IPS-18a (cell line): ENCODE measurements at regions not wholly inside any gene's neighbourhood (a gene's known extent, or its start where the extent isn't known, plus 50 kb on each side); places are given as distances from the start of the nearest gene placed in this dataset.
"Not testable (repeated sequence)": the region's sequence is repeated elsewhere in the genome, so short reads cannot be mapped to it uniquely, and the experiment has no call there.

Experiments
- H3K27ac ChIP-seq: one replicate; pipeline ENCODE4 v1.5.1; 2013; ENCODE audit warnings: low read length
- H3K27me3 ChIP-seq: one replicate; pipeline ENCODE4 v1.6.1; 2013; ENCODE audit warnings: mild to moderate bottlenecking, low read length; ENCODE audit not compliant: control insufficient read depth, insufficient read depth
- H3K36me3 ChIP-seq: one replicate; pipeline ENCODE4 v1.6.1; 2013; ENCODE audit warnings: low read depth, low read length; ENCODE audit not compliant: control insufficient read depth
- H3K4me1 ChIP-seq: one replicate; pipeline ENCODE4 v1.6.1; 2013; ENCODE audit warnings: low read depth, low read length; ENCODE audit not compliant: control insufficient read depth
- H3K4me3 ChIP-seq: one replicate; pipeline ENCODE4 v1.5.1; 2013; ENCODE audit warnings: low read length
- H3K9ac ChIP-seq: one replicate; pipeline ENCODE4 v1.6.1; 2013; ENCODE audit warnings: mild to moderate bottlenecking, low read length, moderate library complexity
- H3K9me3 ChIP-seq: one replicate; pipeline ENCODE4 v1.6.1; 2013; ENCODE audit warnings: low read depth, low read length; ENCODE audit not compliant: control insufficient read depth

DNA sequence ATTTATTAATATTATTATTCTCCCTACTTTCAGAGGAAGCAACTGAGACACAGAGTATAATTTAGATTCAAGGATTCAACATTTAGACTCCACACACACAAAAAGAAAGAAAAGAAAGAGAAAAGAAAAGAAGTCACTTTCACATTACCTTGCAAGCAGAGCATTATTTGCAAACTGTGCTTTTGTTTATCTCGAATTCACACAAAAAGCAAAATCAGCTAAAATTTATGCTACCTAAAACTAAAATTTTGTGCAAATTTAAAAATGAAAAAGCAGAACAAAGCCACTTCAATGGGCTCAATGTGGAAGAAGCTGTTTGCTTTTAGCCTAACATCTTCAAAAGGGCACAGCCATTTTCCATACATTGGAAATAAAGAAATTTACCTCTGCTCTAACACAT, 1282.7 kb upstream of the GYPC start:
- H3K27ac ChIP-seq = no peak overlapping the region
- H3K9me3 ChIP-seq = no peaks in the 10 kb centered on the region
- H3K4me3 ChIP-seq = no peak overlapping the region
- H3K4me1 ChIP-seq = no peaks in the 10 kb centered on the region
- no peaks in the 10 kb centered on the region for H3K36me3 ChIP-seq
- no peaks in the 10 kb centered on the region for H3K27me3 ChIP-seq
- no peak overlapping the region for H3K9ac ChIP-seq

DNA sequence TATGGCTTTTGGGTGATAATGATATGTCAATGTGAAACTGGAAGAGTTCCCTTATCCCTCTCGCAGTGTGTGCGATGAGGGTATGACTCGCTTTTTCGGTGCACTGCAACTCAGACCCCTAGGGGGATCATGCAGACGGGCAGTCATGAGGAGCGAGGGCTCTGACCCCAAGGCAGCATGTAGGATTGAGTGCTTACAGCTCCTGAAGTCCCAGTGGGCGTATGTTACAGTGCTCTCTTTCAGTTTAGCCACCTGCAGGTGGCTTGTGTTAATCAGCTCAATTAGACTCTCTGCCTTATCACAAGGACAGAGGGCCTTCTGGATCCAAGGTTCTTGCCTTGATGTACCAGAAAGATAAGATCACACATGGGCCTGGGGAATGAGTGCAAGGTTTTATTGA, 1269.9 kb upstream of the GYPC start:
- no peak overlapping the region for H3K4me3 ChIP-seq
- H3K27ac ChIP-seq = no peak overlapping the region
- no peaks in the 10 kb centered on the region for H3K27me3 ChIP-seq

DNA sequence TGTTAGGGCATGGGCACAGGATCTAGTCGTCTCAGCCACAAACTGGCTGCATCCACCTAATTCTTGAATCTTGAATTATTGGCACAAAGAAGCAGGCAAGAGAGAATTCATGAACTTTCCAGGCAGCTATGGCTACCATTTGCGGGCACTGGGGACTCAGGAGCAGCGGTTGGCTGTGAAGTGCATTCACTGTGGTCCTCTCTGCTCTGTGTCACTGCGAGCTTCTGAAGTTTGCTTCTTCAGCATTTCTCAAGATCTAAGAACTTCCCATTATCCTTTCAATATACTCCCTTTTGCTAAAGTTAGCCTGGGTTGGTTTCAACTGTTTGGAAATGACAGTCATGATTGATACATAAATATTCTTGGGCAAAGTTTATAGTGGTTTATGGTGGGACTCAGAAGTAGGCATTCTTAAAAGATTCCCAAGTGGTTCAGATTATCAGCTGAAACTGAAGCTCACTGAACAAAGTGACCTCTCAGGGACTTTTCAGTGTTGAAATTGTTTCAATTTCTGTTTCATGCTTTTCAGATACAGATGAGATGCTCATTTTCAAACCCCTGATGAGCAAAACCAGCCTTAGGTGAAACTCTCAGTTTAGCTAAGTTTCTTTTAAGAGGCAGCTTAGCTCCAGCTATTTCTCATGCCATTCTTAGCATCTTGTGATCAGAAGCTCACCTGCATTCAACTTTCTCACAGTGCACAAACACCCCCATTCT, 1258.3 kb upstream of the GYPC start:
- no peaks in the 10 kb centered on the region for H3K36me3 ChIP-seq
- no peak overlapping the region for H3K9ac ChIP-seq
- H3K4me3 ChIP-seq = no peak overlapping the region
- no peaks in the 10 kb centered on the region for H3K4me1 ChIP-seq
- H3K27ac ChIP-seq = no peak overlapping the region
- no peaks in the 10 kb centered on the region for H3K27me3 ChIP-seq
- H3K9me3 ChIP-seq = no peaks in the 10 kb centered on the region

More for the DNA sequence above, 1269.9 kb upstream of the GYPC start:
- Histone ChIP-seq H3K4me1 (no peaks in the 10 kb centered on the region), H3K9me3 (no peaks in the 10 kb centered on the region), H3K9ac (no peak overlapping the region), H3K36me3 (no peaks in the 10 kb centered on the region)

DNA sequence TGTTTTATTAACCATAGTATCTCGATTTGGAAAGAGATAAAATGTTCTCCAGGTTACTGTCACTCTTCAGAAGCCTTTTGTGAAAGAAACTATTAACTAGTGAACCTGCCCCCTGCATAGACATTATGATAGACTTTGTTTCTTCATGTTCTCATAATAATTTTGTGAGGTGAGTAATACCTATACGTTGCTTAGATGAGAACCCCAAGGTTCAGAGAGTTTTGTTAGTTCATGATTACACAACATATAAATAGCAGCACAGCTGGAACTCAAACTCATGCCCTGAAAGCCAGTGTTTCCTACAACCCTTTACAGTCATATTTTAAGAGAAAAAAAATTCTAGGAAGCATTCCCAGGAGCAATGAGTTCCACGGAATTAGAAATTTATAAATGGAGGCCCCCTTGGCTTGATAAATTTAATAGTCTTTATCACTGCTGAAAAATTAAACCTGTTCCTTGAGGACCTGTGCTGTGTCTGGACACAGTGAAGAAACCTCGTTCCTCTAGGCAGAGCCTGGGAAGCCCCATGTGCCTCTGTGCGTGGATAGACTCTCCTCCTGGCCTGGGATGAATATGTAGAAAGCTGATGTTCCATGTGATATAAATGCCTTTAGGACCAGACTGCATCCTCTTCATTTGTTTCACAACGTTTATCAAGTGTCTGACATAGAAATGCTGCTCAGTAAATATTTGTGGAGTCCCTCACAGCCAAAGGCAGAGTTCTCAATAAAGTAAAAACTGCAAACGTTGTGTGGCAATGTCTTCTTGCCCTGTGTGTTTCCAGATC, 1257.0 kb upstream of the GYPC start:
- Histone ChIP-seq H3K9ac (no peak overlapping the region), H3K27me3 (no peaks in the 10 kb centered on the region), H3K4me3 (no peak overlapping the region), H3K4me1 (no peaks in the 10 kb centered on the region), H3K36me3 (no peaks in the 10 kb centered on the region), H3K27ac (no peak overlapping the region), H3K9me3 (no peaks in the 10 kb centered on the region)

DNA sequence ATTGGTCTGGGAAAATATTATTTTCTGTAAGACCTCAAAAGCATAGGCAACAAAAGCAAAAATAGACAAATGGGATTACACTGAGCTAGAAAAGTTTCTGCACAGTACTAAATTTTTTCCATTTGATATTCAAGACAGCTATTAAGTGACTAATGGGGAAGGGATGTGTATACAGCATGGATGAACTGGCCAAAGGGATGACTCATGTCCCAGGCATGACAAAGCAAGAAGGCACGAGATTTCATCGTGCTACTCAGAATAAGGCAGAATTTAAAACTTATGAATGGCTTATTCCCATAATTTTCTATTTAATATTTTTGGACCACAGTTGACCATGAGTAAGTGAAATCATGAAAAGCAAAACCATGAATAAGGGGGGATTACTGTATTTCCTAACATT, 1250.1 kb upstream of the GYPC start:
- no peaks in the 10 kb centered on the region for H3K27me3 ChIP-seq
- H3K4me1 ChIP-seq = no peaks in the 10 kb centered on the region
- H3K27ac ChIP-seq = no peak overlapping the region
- H3K36me3 ChIP-seq = no peaks in the 10 kb centered on the region
- H3K9me3 ChIP-seq = no peaks in the 10 kb centered on the region
- no peak overlapping the region for H3K9ac ChIP-seq
- H3K4me3 ChIP-seq = no peak overlapping the region

DNA sequence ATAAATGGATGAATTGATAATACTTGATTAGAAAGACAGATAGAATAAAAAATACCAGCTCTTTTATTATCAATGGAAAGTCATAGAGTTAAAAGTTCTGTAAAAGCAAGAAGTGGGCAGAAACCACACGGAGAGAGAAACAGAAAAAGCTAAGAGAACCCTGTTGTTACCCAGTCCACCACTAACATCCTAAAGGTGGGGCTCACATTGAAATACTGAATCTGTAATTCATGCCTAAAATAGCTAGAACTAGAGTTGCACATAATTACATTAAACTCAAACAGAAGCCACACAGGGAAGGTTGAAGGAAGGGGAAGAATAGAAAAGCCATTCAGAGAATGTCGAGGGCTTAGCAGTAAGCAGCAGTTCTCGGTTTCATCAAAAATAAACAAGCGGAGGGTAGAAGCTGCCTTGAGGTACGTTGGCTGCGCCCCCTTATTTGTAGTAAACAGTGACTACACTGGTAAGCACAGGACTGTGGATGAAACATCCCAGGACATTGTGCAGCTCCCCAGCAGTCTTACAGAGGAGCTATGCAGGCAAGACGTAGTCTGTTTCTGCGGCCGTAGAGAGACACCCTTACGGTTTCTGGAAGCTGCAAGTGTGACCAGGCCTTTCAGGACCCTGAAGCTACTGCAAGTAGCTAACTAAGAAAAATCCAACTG, 1247.0 kb upstream of the GYPC start:
- no peaks in the 10 kb centered on the region for H3K4me1 ChIP-seq
- H3K27me3 ChIP-seq = no peaks in the 10 kb centered on the region
- H3K36me3 ChIP-seq = no peaks in the 10 kb centered on the region
- no peak overlapping the region for H3K27ac ChIP-seq
- no peak overlapping the region for H3K9ac ChIP-seq
- no peaks in the 10 kb centered on the region for H3K9me3 ChIP-seq
- no peak overlapping the region for H3K4me3 ChIP-seq

DNA sequence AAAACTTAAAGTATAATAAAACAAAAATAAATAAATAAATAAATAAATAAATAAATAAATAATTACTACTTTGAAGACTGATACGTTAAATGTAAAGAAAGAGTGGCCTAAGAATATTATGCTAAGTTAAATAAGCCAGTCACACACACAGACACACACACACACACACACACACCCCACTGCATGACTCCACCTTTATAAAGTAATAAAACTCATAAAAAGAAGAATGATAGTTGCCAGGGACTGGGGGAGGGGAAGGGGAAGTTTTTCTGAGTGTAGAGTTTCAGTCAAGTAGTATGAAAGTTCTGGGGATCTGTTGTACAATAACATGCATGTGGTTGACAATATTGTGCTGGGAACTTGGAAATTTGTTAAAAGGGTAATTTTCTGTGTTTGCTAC, 1237.5 kb upstream of the GYPC start:
- H3K27me3 ChIP-seq = no peaks in the 10 kb centered on the region
- no peak overlapping the region for H3K27ac ChIP-seq
- no peak overlapping the region for H3K9ac ChIP-seq
- H3K36me3 ChIP-seq = no peaks in the 10 kb centered on the region
- no peaks in the 10 kb centered on the region for H3K4me1 ChIP-seq
- H3K9me3 ChIP-seq = no peaks in the 10 kb centered on the region
- H3K4me3 ChIP-seq = no peak overlapping the region

DNA sequence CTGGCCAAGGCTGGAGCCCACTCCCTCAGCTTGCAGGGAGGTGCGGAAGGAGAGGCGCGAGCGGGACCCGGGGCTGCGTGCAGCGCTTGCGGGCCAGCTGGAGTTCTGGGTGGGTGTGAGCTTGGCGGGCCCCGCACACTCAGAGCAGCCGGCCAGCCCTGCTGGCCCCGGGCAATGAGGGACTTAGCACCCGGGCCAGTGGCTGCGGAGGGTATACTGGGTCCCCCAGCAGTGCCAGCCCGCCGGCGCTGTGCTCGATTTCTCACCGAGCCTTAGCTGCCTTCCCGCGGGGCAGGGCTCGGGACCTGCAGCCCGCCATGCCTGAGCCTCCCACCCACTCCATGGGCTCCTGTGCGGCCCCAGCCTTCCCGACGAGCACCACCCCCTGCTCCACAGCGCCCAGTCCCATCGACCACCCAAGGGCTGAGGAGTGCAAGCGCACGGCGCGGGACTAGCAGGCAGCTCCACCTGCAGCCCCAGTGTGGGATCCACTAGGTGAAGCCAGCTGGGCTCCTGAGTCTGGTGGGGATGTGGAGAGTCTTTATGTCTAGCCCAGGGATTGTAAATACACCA, 1233.7 kb upstream of the GYPC start:
- not testable (repeated sequence) for H3K4me3 ChIP-seq, H3K9me3 ChIP-seq, H3K36me3 ChIP-seq, H3K9ac ChIP-seq, H3K4me1 ChIP-seq, H3K27me3 ChIP-seq, H3K27ac ChIP-seq

DNA sequence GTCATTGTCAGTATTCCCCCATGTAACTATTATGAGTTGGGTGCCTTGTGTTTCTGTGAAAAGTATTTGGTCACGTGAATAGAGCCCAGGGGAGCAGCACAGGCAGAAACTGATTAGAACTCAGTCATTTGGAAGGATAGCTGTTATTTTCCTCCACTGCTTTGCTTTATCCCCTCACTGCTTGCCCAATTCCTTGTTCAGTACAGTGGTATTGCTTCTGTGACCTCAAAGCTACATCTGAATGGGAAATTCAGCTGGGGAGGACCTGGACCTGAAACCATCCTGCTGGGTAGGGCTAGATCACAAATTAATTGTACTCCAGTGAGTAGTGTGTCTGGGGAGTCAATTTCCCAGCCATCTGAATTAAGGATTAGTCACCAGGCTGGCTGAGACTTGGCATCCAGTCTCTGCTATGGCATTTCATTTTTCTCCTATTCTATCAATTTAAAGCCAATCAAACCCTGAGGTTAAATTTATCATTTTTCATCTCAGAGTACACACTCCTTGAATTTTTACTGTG, 1231.6 kb upstream of the GYPC start:
- no peaks in the 10 kb centered on the region for H3K27me3 ChIP-seq
- no peak overlapping the region for H3K27ac ChIP-seq
- no peak overlapping the region for H3K9ac ChIP-seq
- H3K9me3 ChIP-seq = no peaks in the 10 kb centered on the region
- no peaks in the 10 kb centered on the region for H3K36me3 ChIP-seq
- H3K4me1 ChIP-seq = no peaks in the 10 kb centered on the region
- no peak overlapping the region for H3K4me3 ChIP-seq

DNA sequence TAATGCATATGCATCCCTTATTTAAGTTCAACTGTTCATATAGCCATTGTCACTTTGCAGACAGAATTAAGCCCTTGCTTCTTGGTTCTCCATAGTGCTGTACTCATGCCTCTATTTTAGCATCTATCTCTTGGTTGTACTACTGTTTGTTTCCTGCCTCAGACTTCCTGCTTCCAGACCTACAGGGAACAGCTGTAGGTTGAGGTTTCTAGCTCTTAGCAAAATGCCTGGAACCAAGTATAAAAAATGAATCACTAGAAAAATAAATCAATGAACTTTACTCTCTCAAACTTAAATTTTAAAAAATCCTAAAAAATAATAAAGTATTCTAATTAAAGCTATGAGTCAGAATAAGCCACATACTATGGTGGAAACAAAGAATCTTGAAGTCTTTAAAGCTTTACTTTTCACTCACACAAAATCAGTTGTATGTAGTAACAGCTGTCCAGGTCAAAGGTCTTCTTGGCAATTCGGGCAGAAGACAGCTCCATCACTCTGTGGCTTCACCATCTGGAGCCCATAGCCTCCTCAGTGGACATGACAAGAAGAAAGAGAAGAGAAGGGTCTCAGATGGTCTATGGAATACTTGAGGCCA, 1228.1 kb upstream of the GYPC start:
- H3K9ac ChIP-seq = no peak overlapping the region
- no peak overlapping the region for H3K27ac ChIP-seq
- H3K4me1 ChIP-seq = no peaks in the 10 kb centered on the region
- H3K27me3 ChIP-seq = no peaks in the 10 kb centered on the region
- no peaks in the 10 kb centered on the region for H3K36me3 ChIP-seq
- no peaks in the 10 kb centered on the region for H3K9me3 ChIP-seq
- H3K4me3 ChIP-seq = no peak overlapping the region

DNA sequence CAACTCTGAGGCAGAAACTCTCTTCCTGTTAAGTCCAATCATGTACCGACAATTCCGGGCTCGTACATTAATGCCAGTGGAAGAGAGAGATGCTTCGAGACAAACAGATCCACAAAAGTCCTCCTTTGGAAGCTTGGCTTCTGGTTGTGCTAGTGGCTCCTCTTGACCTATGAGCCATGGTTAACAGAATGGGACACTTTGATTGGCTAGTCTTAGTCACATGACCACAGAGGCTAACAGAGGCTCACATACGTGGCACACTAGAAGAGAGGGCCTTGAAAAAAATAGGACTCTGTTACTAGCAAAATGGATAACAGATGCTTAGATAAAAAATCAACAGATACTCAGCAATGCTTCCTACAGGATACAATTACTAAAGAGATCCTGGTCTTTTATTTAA, 1211.9 kb upstream of the GYPC start:
- Histone ChIP-seq H3K4me3 (no peak overlapping the region), H3K9ac (no peak overlapping the region), H3K27ac (no peak overlapping the region)

More for the DNA sequence above, 1211.9 kb upstream of the GYPC start:
- Histone ChIP-seq H3K36me3 (no peaks in the 10 kb centered on the region), H3K27me3 (no peaks in the 10 kb centered on the region), H3K9me3 (no peaks in the 10 kb centered on the region), H3K4me1 (no peaks in the 10 kb centered on the region)
